ENCODE measurements at regions not wholly inside any gene's neighbourhood (a gene's known extent, or its start where the extent isn't known, plus 50 kb on each side); places are given as distances from the start of the nearest gene placed in this dataset.

DNA sequence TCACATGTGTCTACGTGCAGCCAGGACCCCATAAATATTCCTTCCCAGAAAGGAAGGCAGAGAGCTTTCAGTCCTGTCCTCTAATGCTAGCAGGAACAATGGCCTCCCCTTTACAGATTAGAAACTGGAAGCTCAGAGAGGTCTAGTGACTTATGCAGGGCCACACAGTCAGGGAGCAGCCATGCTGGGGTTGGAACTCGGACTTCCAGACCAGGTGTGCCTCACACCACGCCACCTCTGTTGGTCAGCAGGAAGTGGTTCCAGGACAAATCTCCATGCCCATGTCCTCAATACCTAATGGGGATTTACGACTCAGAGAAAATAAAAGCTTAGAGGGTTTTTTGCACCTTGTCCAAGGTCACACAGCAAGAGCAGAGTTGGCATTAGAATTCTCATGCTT is 378.9 kb downstream of the RPS24 start:
- no peak for TF ChIP-seq RCOR1 (IDR thresholded peaks at IDR 0.05; ENCODE audit: low read length)
- TF ChIP-seq, protein P1, sequence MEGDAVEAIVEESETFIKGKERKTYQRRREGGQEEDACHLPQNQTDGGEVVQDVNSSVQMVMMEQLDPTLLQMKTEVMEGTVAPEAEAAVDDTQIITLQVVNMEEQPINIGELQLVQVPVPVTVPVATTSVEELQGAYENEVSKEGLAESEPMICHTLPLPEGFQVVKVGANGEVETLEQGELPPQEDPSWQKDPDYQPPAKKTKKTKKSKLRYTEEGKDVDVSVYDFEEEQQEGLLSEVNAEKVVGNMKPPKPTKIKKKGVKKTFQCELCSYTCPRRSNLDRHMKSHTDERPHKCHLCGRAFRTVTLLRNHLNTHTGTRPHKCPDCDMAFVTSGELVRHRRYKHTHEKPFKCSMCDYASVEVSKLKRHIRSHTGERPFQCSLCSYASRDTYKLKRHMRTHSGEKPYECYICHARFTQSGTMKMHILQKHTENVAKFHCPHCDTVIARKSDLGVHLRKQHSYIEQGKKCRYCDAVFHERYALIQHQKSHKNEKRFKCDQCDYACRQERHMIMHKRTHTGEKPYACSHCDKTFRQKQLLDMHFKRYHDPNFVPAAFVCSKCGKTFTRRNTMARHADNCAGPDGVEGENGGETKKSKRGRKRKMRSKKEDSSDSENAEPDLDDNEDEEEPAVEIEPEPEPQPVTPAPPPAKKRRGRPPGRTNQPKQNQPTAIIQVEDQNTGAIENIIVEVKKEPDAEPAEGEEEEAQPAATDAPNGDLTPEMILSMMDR (IDR thresholded peaks at IDR 0.05): no peak
